NT2/D1 (cell line): ENCODE measurements at regions not wholly inside any gene's neighbourhood (a gene's known extent, or its start where the extent isn't known, plus 50 kb on each side); places are given as distances from the start of the nearest gene placed in this dataset.

ENCODE experiments used
- YY1 ChIP-seq: IDR thresholded peaks from 2 replicates; pipeline ENCODE4 v1.6.1; 2011; ENCODE audit not compliant: insufficient read length, insufficient read depth
- ZNF274 ChIP-seq: IDR thresholded peaks from 2 replicates; pipeline ENCODE4 v1.6.1; 2011; ENCODE audit warnings: mild to moderate bottlenecking, low read depth, low read length

GRCh38 chr9:121584421-121584820 lies 67.0 kb upstream of the DAB2IP start:
- no peak for TF ChIP-seq YY1
- no peak for TF ChIP-seq ZNF274
